PC-9 (cell line): ENCODE measurements at regions not wholly inside any gene's neighbourhood (a gene's known extent, or its start where the extent isn't known, plus 50 kb on each side); places are given as distances from the start of the nearest gene placed in this dataset.

Experiments
- BruUV-seq: library from RNA; stranded (reverse); fragments of 400-500 nt; replicated peaks from 2 replicates; lab custom pipeline; 2021; lab: Mats Ljungman, UMichigan
- CTCF ChIA-PET: fragments of 300-600 bp; sonication (Branson Sonifier 250); formaldehyde crosslinking; loops from one replicate; lab custom pipeline; 2022; ENCODE audit warnings: antibody characterized with exemption; lab: Charles Lee
- POLR2A ChIA-PET: fragments of 300-600 bp; sonication (Branson Sonifier 250); formaldehyde crosslinking; loops from one replicate; lab custom pipeline; 2022; ENCODE audit warnings: antibody characterized with exemption; ENCODE audit not compliant: unreplicated experiment; lab: Charles Lee
- DNase-seq, 2 experiments: peaks; one replicate each; pipeline versions ENCODE4 v3.0.0 to v3.0.0-alpha.2; 2015 to 2022; ENCODE audit warnings: mixed read lengths in 1 of 2
- H2AFZ ChIP-seq: fragments of 200-600 bp; sonication (generic); 2 replicates; pipeline ENCODE4 v1.8.1; 2017; ENCODE audit warnings: antibody characterized with exemption
- H3F3A ChIP-seq: fragments of 200-600 bp; sonication (generic); 2 replicates; pipeline ENCODE4 v1.8.1; 2017; ENCODE audit warnings: antibody characterized with exemption, mild to moderate bottlenecking, low read depth; ENCODE audit not compliant: insufficient read depth
- H3K27ac ChIP-seq: fragments of 200-600 bp; sonication (generic); 2 replicates; pipeline ENCODE4 v1.6.1; 2016; ENCODE audit warnings: mixed run types
- H3K27me3 ChIP-seq: fragments of 200-600 bp; sonication (generic); 2 replicates; pipeline ENCODE4 v1.6.1; 2016; ENCODE audit warnings: low read depth, mixed run types; ENCODE audit not compliant: insufficient read depth
- H3K36me3 ChIP-seq: fragments of 200-600 bp; sonication (generic); 2 replicates; pipeline ENCODE4 v1.6.1; 2016; ENCODE audit warnings: low read depth, mixed run types
- H3K4me1 ChIP-seq: fragments of 200-600 bp; sonication (generic); replicated peaks from 2 replicates; pipeline ENCODE4 v1.6.1; 2016; ENCODE audit warnings: mixed run types; ENCODE audit not compliant: insufficient read depth
- H3K4me2 ChIP-seq: fragments of 200-600 bp; sonication (generic); 2 replicates; pipeline ENCODE4 v1.6.1; 2017; ENCODE audit warnings: mixed run types
- H3K4me3 ChIP-seq: fragments of 200-600 bp; sonication (generic); 2 replicates; pipeline ENCODE4 v1.6.1; 2016; ENCODE audit warnings: mixed run types
- H3K79me2 ChIP-seq: fragments of 200-600 bp; sonication (generic); 2 replicates; pipeline ENCODE4 v1.6.1; 2017; ENCODE audit warnings: low read depth, mixed run types
- H3K9me2 ChIP-seq: fragments of 200-600 bp; sonication (generic); 2 replicates; pipeline ENCODE4 v1.8.1; 2017; ENCODE audit warnings: mild to moderate bottlenecking; ENCODE audit not compliant: insufficient read depth
- H3K9me3 ChIP-seq: fragments of 200-600 bp; sonication (generic); 2 replicates; pipeline ENCODE4 v1.8.1; 2016; ENCODE audit warnings: low read depth; ENCODE audit not compliant: insufficient read depth
- H4K20me1 ChIP-seq: fragments of 200-600 bp; sonication (generic); 2 replicates; pipeline ENCODE4 v1.8.1; 2017; ENCODE audit not compliant: insufficient read depth
- EZH2 ChIP-seq: fragments of 200-600 bp; sonication (generic); IDR thresholded peaks from 2 replicates; pipeline ENCODE4 v1.8.0; 2017; ENCODE audit warnings: antibody characterized with exemption, low read depth
- intact Hi-C: fragments of 100-400 bp; cut with micrococcal nuclease; formaldehyde crosslinking; loops from one replicate; pipeline ENCODE4 v1.10.0; 2022; ENCODE audit not compliant: unreplicated experiment
- TF ChIP-seq, protein P1 (sequence below): fragments of 200-600 bp; sonication (generic); conservative IDR thresholded peaks from 2 replicates; pipeline ENCODE4 v1.6.1; 2017; ENCODE audit warnings: mixed run types, antibody characterized with exemption, mild to moderate bottlenecking, moderate library complexity

- ChIA-PET CTCF (no interaction called here), POLR2A (interaction anchor here (0.6 kb wide), 1 partner anchor 52 kb away, joined by 3 read pairs; no protein-coding TSS in a partner anchor)
- intact Hi-C loops, result no loop called here
- no peaks in the 10 kb centered on the region for H3K36me3 ChIP-seq
- no peaks in the 10 kb centered on the region for H4K20me1 ChIP-seq
- no TSS peak for BruUV-seq
- DNase-seq, result no peak
- no peak overlapping the region for H3K4me2 ChIP-seq
- no peak overlapping the region for H3K27ac ChIP-seq
- H3K4me1 ChIP-seq, result peaks cover 26% of the 10 kb centered on the region
- H3K27me3 ChIP-seq, result no peaks in the 10 kb centered on the region
- H3K79me2 ChIP-seq, result no peaks in the 10 kb centered on the region
- peaks cover 20% of the 10 kb centered on the region for H3F3A ChIP-seq
- TF ChIP-seq, protein P1, sequence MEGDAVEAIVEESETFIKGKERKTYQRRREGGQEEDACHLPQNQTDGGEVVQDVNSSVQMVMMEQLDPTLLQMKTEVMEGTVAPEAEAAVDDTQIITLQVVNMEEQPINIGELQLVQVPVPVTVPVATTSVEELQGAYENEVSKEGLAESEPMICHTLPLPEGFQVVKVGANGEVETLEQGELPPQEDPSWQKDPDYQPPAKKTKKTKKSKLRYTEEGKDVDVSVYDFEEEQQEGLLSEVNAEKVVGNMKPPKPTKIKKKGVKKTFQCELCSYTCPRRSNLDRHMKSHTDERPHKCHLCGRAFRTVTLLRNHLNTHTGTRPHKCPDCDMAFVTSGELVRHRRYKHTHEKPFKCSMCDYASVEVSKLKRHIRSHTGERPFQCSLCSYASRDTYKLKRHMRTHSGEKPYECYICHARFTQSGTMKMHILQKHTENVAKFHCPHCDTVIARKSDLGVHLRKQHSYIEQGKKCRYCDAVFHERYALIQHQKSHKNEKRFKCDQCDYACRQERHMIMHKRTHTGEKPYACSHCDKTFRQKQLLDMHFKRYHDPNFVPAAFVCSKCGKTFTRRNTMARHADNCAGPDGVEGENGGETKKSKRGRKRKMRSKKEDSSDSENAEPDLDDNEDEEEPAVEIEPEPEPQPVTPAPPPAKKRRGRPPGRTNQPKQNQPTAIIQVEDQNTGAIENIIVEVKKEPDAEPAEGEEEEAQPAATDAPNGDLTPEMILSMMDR, result no peak
- no peak for TF ChIP-seq EZH2
- no peaks in the 10 kb centered on the region for H3K9me3 ChIP-seq
- H2AFZ ChIP-seq, result no peak overlapping the region
- no peaks in the 10 kb centered on the region for H3K9me2 ChIP-seq
- H3K4me3 ChIP-seq, result no peak overlapping the region
Measured at GRCh38 chr15:70530503-70530902, 232.9 kb downstream of the UACA start.

GRCh38 chr15:70530017-70530499, 233.3 kb downstream of the UACA start:
- Histone ChIP-seq H2AFZ (no peak overlapping the region), H3K27ac (no peak overlapping the region), H3K36me3 (no peaks in the 10 kb centered on the region), H3K9me3 (no peaks in the 10 kb centered on the region), H3F3A (peaks cover 21% of the 10 kb centered on the region), H3K27me3 (no peaks in the 10 kb centered on the region), H3K79me2 (no peaks in the 10 kb centered on the region), H3K9me2 (no peaks in the 10 kb centered on the region), H3K4me1 (peaks cover 30% of the 10 kb centered on the region), H3K4me3 (no peak overlapping the region), H4K20me1 (no peaks in the 10 kb centered on the region), H3K4me2 (no peak overlapping the region)
- POLR2A ChIA-PET, result no interaction called here
- intact Hi-C loops, result no loop called here
- TF ChIP-seq EZH2, result no peak
- TF ChIP-seq, protein P1, result no peak
- DNase-seq, result no peak
- no TSS peak for BruUV-seq
- CTCF ChIA-PET, result no interaction called here

DNA sequence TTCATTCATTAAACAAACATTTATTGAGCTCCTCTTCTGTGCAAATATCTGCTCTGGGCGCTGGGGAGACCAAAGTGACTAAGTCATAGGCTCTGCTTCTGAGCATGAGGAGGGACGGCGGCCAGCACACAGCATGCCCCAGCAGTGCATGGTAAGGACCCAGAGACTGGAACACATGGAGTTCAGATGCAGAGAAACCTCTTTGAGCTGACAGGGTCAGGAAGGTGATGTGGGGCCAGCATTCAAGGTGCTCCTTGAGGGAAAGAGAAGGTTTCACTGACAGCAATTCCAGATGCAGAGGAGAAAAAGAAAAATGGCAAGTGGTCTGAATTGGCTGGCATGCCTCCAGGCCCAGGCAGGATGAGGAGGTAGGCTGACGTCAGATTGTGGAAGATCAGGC, 234.5 kb downstream of the UACA start:
- peaks cover 30% of the 10 kb centered on the region for H3K4me1 ChIP-seq
- H3K27ac ChIP-seq, result no peak overlapping the region
- no peaks in the 10 kb centered on the region for H3K9me3 ChIP-seq
- DNase-seq, result no peak
- no TSS peak for BruUV-seq
- intact Hi-C loops, result no loop called here
- no peaks in the 10 kb centered on the region for H4K20me1 ChIP-seq
- no peak overlapping the region for H2AFZ ChIP-seq
- no peaks in the 10 kb centered on the region for H3K9me2 ChIP-seq
- no peak for TF ChIP-seq EZH2
- TF ChIP-seq, protein P1, result no peak
- CTCF ChIA-PET, result no interaction called here
- POLR2A ChIA-PET, result no interaction called here
- no peak overlapping the region for H3K4me3 ChIP-seq
- no peak overlapping the region for H3K4me2 ChIP-seq
- H3K79me2 ChIP-seq, result no peaks in the 10 kb centered on the region
- H3K27me3 ChIP-seq, result no peaks in the 10 kb centered on the region
- peaks cover 21% of the 10 kb centered on the region for H3F3A ChIP-seq
- H3K36me3 ChIP-seq, result no peaks in the 10 kb centered on the region
